Lower leg skin (tissue), 4 donors: ENCODE measurements at regions not wholly inside any gene's neighbourhood (a gene's known extent, or its start where the extent isn't known, plus 50 kb on each side); places are given as distances from the start of the nearest gene placed in this dataset.

Source experiments
- DNase-seq, 2 donors: peaks; one replicate each; pipeline ENCODE4 v3.0.0-alpha.2; 2019; ENCODE audit warnings: low spot score in 2 of 2
- H3K4me3 ChIP-seq: fragments of 200-600 bp; sonication (generic); 2 replicates; pipeline ENCODE4 v1.5.1; 2017; ENCODE audit warnings: mild to moderate bottlenecking, low read depth; ENCODE audit not compliant: poor library complexity, severe bottlenecking
- POLR2A ChIP-seq, 2 donors: fragments of 450-650 bp; IDR thresholded peaks; one replicate each; pipeline ENCODE4 v1.6.1; 2016 to 2017; ENCODE audit warnings: antibody characterized with exemption in 2 of 2, mild to moderate bottlenecking in 1 of 2, moderate library complexity in 1 of 2
- WGBS, 2 donors: methylation state at CpG; one replicate each; pipeline ENCODE4 v1.1.5; 2018; 5-methylcytosine and 5-hydroxymethylcytosine counted together
- intact Hi-C: fragments of 100-400 bp; cut with DNase I; formaldehyde crosslinking; loops from one replicate; pipeline ENCODE4 v1.15.0; 2023; ENCODE audit warnings: low total_unique reads
- TF ChIP-seq, protein P1 (sequence below), 3 donors: fragments of 450-650 bp; IDR thresholded peaks; one replicate each; pipeline ENCODE4 v1.5.1; 2016; ENCODE audit warnings: antibody characterized with exemption in 3 of 3, mild to moderate bottlenecking in 3 of 3, moderate library complexity in 2 of 3

DNA sequence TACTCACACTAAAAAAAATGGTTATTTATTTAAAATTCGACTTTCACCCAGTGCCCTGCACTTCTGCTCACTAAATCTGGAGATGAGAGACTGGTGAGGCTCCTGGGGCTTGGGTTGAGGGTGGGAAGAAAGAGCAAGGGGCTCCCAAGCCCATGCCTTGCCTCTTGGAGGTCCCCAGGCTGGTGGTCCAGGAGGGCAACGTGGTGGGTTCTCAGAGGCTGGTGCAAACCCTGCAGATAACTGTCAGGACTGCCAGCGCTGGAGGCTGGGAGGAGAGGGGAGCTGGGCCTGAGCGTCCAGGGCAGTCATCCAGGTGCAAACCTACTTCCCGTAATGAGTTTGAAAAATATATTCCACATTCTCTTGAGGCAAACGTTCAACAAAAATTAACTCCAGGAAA lies 528.3 kb downstream of the GLRX3 start:
- H3K4me3 ChIP-seq = no peak overlapping the region
- DNase-seq = peak in 1 of 2 donors; percentile 68
- TF ChIP-seq, protein P1, sequence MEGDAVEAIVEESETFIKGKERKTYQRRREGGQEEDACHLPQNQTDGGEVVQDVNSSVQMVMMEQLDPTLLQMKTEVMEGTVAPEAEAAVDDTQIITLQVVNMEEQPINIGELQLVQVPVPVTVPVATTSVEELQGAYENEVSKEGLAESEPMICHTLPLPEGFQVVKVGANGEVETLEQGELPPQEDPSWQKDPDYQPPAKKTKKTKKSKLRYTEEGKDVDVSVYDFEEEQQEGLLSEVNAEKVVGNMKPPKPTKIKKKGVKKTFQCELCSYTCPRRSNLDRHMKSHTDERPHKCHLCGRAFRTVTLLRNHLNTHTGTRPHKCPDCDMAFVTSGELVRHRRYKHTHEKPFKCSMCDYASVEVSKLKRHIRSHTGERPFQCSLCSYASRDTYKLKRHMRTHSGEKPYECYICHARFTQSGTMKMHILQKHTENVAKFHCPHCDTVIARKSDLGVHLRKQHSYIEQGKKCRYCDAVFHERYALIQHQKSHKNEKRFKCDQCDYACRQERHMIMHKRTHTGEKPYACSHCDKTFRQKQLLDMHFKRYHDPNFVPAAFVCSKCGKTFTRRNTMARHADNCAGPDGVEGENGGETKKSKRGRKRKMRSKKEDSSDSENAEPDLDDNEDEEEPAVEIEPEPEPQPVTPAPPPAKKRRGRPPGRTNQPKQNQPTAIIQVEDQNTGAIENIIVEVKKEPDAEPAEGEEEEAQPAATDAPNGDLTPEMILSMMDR (IDR thresholded peaks at IDR 0.05) = no peak
- 77 to 78% methylated on average over 6 of the region's 6 CpGs for WGBS, 2 donors
- intact Hi-C loops = no loop called here

GRCh38 chr10:130666215-130666614 lies 530.0 kb downstream of the GLRX3 start:
- peak in 1 of 2 donors; percentile 65 for DNase-seq
- no peak overlapping the region for H3K4me3 ChIP-seq

DNA sequence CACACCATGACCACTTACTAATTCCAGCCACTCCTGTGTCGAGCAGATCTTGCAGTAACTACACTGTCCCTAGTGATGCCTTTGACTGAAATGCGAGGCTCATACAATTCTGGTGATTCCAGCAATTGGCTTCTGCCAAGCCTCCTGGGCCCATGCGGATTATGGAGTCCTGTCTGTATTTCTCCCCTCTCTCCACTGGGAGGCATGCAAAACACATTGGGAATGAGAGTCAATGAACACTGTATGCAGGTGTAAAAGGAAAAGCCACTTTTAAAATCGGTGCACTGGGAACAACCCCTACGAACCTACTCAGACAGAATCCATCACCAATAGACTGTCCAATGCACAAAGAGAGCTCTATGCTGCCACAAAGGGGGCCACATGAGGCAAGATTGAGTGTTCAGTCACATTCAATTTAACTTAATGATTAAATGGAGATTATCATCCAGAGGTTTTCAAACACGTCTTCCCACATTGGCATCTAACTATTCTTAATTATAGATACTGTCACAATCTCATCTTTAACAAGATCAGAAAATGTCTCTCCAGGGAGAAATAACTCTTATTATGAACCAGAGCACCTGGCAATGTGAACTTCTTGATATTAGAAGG lies 550.6 kb downstream of the GLRX3 start:
- intact Hi-C loops = no loop called here
- WGBS, 2 donors = 22 to 29% methylated on average over 6 of the region's 6 CpGs
- DNase-seq = no peak
- TF ChIP-seq POLR2A (IDR thresholded peaks at IDR 0.05) = no peak
- TF ChIP-seq, protein P1 (IDR thresholded peaks at IDR 0.05) = no peak
- no peak overlapping the region for H3K4me3 ChIP-seq

More at GRCh38 chr10:130666215-130666614, 530.0 kb downstream of the GLRX3 start:
- 87 to 93% methylated on average over 9 of the region's 9 CpGs for WGBS, 2 donors
- no peak for TF ChIP-seq POLR2A (IDR thresholded peaks at IDR 0.05)
- TF ChIP-seq, protein P1 (IDR thresholded peaks at IDR 0.05) = no peak
- intact Hi-C loops = no loop called here

DNA sequence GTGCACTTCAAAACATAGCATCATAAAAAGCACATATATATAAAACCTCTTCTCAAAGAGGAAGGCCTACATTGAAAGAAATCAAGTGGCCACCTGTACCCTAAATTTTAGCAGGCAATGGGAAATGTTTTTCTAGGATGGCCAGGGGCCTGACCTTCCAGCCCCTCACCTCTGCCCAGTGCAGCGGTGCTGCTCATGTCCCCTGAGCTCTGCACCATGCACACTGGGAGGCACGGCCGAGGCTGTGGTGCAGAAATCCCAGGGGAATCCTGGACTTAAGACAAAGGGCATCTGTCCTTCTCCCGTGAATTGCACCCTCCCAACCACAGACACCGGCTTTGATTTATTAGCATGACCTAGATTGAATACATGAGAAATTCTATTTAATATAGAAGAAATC lies 551.4 kb downstream of the GLRX3 start:
- peak in 1 of 2 donors; percentile 61 for DNase-seq
- WGBS, 2 donors = 66 to 73% methylated on average over 5 of the region's 5 CpGs
- no peak overlapping the region for H3K4me3 ChIP-seq
- intact Hi-C loops = no loop called here
- TF ChIP-seq, protein P1 (IDR thresholded peaks at IDR 0.05) = no peak
- no peak for TF ChIP-seq POLR2A (IDR thresholded peaks at IDR 0.05)

- 48 to 50% methylated on average over 15 of the region's 15 CpGs for WGBS, 2 donors
- no peak for TF ChIP-seq POLR2A (IDR thresholded peaks at IDR 0.05)
- TF ChIP-seq, protein P1 (IDR thresholded peaks at IDR 0.05) = no peak
- peak in 1 of 2 donors; percentile 76 for DNase-seq
- H3K4me3 ChIP-seq = no peak overlapping the region
- intact Hi-C loops = no loop called here
Observed at GRCh38 chr10:130689743-130690626, 553.8 kb downstream of the GLRX3 start.
